ENCODE measurements at regions not wholly inside any gene's neighbourhood (a gene's known extent, or its start where the extent isn't known, plus 50 kb on each side); places are given as distances from the start of the nearest gene placed in this dataset.

- no peak for TF ChIP-seq CTCF (conservative IDR thresholded peaks at IDR 0.05; ENCODE audit: low read depth, low read length)
- TF ChIP-seq EZH2 (IDR thresholded peaks at IDR 0.05; ENCODE audit: low read length, unreplicated experiment), result no peak
- TF ChIP-seq EZH2phosphoT487 (IDR thresholded peaks at IDR 0.05; ENCODE audit: borderline replicate concordance, low read length), result no peak
These were observed 143.6 kb upstream of the HNRNPA3 start for GRCh38 chr2:177068967-177069366.
